MG63 (cell line): ENCODE measurements at regions not wholly inside any gene's neighbourhood (a gene's known extent, or its start where the extent isn't known, plus 50 kb on each side); places are given as distances from the start of the nearest gene placed in this dataset.
"Not testable (repeated sequence)": the region's sequence is repeated elsewhere in the genome, so short reads cannot be mapped to it uniquely, and the experiment has no call there.

ENCODE experiments used
- DNase-seq: peaks from one replicate; pipeline ENCODE4 v3.0.0-alpha.2; 2020
- H3K27me3 ChIP-seq: fragments of 250-450 bp; sonication (Bioruptor Pico); 2 replicates; pipeline ENCODE4 v1.5.1; 2020; ENCODE audit warnings: mild to moderate bottlenecking, moderate library complexity
- H3K36me3 ChIP-seq: fragments of 250-450 bp; sonication (Bioruptor Pico); 2 replicates; pipeline ENCODE4 v1.5.1; 2020; ENCODE audit warnings: mild to moderate bottlenecking, moderate library complexity
- H3K4me3 ChIP-seq: fragments of 250-450 bp; sonication (Bioruptor Pico); 2 replicates; pipeline ENCODE4 v1.5.1; 2020; ENCODE audit warnings: mild to moderate bottlenecking, moderate library complexity
- H3K9me3 ChIP-seq: fragments of 250-450 bp; sonication (Bioruptor Pico); 2 replicates; pipeline ENCODE4 v1.5.1; 2020; ENCODE audit warnings: mild to moderate bottlenecking, moderate library complexity

DNA sequence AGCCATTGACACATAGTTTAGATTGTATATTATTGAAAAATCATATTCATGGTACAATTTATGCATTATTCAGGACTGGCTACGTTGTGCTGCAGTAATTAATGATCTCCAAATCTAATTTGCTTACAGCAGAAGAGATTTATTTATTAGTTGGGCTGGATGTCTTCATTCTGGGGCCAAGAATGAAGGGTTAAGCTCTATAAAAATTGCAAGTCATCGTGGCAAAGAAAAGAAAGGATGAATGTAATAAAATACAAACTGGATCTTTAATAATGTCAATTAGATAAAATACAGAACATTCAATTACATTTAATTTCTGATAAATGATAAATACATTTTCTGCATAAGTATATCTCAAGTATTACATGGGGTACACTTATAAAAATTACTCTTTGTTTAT lies 151.8 kb upstream of the ANO5 start:
- no peak for DNase-seq
- Histone ChIP-seq H3K9me3 (no peaks in the 10 kb centered on the region), H3K4me3 (no peak overlapping the region), H3K36me3 (no peaks in the 10 kb centered on the region), H3K27me3 (no peaks in the 10 kb centered on the region)

DNA sequence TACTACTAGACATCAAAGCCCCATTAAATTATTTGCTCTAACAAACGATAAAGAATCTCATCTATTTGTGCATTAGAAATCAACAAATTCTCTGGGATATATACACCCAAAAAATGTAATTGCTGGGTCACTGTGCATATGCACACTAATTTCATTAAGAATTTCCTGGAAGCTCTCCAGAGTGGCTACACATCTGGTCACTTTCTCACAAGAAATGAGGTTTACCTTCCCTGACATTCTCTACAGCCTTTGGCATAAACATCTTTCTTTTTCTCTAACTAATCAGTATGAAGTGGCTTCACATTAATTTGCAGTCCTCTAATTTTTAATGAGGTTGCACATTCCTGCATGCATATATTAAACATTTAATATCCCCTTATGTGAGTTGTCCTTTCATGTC lies 150.8 kb upstream of the ANO5 start:
- H3K9me3 ChIP-seq, result no peaks in the 10 kb centered on the region
- no peaks in the 10 kb centered on the region for H3K36me3 ChIP-seq
- H3K4me3 ChIP-seq, result no peak overlapping the region
- no peaks in the 10 kb centered on the region for H3K27me3 ChIP-seq
- no peak for DNase-seq

DNA sequence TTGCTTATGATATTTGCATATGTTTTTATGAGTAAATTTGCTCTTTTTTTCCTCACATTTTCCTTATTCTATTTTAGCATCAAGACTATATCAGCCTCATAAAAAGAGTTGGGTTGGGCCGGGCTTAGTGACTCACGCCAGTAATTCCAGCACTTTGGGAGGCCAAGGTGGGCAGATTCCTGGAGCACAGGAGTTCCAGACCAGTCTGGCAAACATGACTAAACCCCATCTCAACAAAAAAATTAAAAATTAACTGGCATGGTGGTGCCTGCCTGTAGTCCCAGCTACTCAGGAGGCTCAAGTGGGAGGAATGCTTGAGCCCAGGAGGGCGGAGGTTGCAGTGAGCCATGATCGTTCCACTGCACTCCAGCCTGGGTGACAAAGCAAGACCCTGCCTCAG lies 148.8 kb upstream of the ANO5 start:
- Histone ChIP-seq H3K36me3 (no peaks in the 10 kb centered on the region), H3K9me3 (no peaks in the 10 kb centered on the region), H3K4me3 (no peak overlapping the region), H3K27me3 (no peaks in the 10 kb centered on the region)
- no peak for DNase-seq

DNA sequence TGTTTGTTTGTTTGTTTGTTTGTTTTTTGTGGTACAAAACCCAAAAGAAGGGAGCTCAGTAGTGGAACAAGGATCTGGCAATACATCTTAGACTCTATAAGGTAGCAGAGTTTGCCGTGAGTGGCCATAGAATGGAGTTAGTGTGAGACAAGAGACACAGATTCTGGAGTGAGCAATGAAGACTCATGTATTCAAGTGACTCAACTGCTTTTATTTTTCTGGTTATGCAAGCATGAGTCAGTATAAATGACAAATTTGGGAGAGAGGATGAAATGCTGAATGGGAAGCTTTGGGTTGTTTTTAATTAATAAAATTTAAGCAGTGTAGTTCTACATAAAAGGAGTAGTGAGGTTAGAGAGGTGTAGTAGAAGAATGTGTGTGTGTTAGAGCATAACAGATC lies 143.6 kb upstream of the ANO5 start:
- Histone ChIP-seq H3K4me3 (no peak overlapping the region), H3K9me3 (no peaks in the 10 kb centered on the region), H3K27me3 (no peaks in the 10 kb centered on the region), H3K36me3 (no peaks in the 10 kb centered on the region)
- no peak for DNase-seq

DNA sequence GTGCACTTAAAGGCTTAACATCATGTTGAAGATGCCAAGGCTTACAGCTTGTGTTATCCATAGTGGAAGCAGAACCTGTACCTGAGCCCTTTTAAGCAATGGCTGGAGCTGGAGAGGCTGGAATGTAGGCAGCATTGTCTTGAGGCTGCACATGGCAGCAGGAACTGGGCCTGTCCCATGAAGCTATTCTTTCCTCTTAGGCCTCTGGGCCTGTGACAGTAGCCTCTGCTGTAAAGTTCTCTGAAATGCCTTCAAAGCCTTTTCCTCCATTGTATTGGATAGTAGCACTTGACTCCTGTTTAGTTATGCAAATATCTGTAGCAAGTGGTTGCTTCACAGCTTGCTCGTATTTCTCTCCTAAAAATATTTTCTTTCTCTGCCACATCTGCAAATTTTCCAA lies 127.4 kb upstream of the ANO5 start:
- Histone ChIP-seq H3K9me3 (no peaks in the 10 kb centered on the region), H3K4me3 (no peak overlapping the region), H3K36me3 (no peaks in the 10 kb centered on the region), H3K27me3 (no peaks in the 10 kb centered on the region)
- DNase-seq, result no peak

DNA sequence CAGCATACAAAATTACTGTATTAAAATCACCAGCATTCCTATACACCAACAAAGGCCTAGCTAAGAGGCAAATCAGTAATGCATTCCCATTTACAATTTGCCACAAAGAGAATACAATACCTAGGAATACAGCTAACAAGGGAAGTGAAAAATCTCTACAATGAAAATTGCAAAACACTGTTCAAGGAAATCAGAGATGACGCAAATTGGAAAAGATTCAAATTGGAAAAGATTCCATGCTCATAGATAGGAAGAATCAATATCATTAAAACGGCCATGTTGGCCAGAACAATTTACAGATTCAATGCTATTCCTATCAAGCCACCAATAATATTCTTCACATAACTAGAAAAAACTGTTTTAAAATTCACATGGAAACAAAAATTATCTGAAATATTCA lies 123.0 kb upstream of the ANO5 start:
- no peaks in the 10 kb centered on the region for H3K9me3 ChIP-seq
- no peak for DNase-seq
- no peaks in the 10 kb centered on the region for H3K36me3 ChIP-seq
- no peak overlapping the region for H3K4me3 ChIP-seq
- H3K27me3 ChIP-seq, result no peaks in the 10 kb centered on the region

DNA sequence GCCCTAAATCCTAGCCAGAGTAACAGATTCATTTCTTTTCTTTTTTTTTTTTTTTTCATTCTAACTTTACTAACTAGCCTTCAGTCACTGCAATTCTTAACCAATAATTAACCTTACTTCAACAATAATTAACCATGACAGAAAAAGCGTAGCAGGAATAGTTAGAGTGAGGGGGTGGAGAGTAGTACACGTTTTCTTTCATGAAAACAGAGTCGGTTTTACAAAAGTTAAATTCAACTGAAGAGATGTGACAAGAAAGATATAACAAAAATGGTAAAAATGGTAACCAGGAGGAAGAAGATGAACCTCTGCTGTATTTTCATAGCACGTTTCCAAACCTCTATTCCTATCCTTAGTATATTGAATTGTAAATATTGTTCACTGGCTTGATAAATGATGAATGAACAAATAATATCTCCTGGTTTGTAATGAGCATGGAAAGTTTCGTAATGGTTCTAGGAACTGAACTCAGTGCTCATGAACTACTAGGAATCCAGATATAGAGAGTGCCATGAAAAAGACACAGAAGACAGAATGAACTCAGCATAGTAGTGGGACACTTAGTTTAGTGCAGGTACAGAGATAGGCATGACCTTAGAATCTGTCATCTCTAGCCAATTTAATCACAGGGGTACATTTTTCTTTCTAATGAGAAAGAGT lies 116.5 kb upstream of the ANO5 start:
- H3K9me3 ChIP-seq, result no peaks in the 10 kb centered on the region
- no peaks in the 10 kb centered on the region for H3K27me3 ChIP-seq
- H3K4me3 ChIP-seq, result no peak overlapping the region
- no peaks in the 10 kb centered on the region for H3K36me3 ChIP-seq
- no peak for DNase-seq

DNA sequence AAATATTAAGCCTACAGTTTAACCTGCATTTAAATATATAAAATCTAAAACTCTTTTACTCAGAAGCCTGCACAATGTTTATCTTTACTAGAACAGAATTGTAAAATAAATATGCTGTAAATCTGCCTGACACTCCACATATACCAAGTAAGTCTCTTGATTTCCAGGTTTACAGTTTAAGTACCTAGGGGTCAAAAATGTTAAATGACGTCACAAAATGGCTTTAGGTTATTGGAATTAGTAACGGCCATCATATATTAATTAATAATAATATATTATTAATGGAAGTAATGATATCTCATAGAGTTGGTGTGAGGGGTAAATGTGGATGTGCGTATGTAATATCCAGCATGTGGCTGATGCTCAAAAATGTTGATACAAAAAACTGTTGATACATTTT lies 114.8 kb upstream of the ANO5 start:
- Histone ChIP-seq H3K27me3 (no peaks in the 10 kb centered on the region), H3K4me3 (no peak overlapping the region), H3K9me3 (no peaks in the 10 kb centered on the region), H3K36me3 (no peaks in the 10 kb centered on the region)
- no peak for DNase-seq

DNA sequence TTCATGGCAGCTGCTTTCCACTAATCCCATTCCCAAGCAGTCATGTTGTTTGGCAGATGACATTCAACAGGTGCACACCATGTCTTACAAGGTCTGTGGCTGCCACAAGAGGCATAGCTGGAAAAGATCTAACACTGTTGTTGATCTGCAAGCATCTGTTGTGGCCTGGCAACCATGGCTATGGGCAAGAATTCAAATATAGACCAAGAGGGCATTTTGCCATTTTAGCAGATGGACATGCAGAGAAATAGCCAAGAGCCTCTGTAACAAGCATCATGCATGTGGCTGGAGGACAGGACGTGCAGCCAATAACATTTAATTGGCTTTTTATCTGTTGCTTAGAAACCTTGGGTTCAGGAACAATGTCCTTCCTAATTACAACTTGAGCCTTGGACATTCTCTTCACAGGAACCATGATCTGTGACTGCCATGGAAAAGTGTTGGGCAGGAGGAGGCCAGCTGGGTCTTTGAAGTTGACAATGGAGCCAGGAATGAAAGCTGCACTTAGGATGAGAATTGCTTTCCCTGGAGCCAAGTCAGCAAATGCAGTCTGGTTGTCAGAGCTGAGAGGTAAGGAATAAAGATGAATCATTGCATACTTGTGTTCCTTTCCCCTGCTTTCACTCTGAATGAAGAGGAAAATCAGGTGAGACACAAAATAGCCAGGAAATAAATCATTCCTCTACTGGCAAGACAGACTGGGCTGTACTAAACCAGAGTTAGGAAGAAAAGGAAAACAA lies 113.6 kb upstream of the ANO5 start:
- H3K4me3 ChIP-seq, result no peak overlapping the region
- no peaks in the 10 kb centered on the region for H3K9me3 ChIP-seq
- H3K27me3 ChIP-seq, result no peaks in the 10 kb centered on the region
- DNase-seq, result no peak
- H3K36me3 ChIP-seq, result no peaks in the 10 kb centered on the region

DNA sequence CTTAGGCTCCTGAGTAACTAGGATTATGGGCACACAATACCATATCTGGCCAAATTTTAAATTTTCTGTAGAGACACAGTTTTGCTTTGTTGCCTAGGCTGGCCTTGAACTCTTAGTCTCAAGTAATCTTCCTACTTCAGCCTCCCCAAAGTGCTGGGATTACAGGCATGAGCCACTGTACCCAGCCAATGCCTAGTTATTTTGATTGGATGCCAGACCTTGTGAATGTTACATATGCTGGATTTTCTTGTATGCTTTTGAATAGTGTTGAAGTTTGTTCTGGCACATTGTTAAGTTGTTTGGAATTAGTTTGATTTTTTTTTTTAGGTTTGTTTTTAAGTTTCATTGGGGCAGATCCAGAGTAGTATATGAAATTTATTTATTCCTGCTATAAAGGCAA lies 110.7 kb upstream of the ANO5 start:
- Histone ChIP-seq H3K9me3 (no peaks in the 10 kb centered on the region), H3K36me3 (no peaks in the 10 kb centered on the region), H3K4me3 (no peak overlapping the region), H3K27me3 (no peaks in the 10 kb centered on the region)
- DNase-seq, result no peak

DNA sequence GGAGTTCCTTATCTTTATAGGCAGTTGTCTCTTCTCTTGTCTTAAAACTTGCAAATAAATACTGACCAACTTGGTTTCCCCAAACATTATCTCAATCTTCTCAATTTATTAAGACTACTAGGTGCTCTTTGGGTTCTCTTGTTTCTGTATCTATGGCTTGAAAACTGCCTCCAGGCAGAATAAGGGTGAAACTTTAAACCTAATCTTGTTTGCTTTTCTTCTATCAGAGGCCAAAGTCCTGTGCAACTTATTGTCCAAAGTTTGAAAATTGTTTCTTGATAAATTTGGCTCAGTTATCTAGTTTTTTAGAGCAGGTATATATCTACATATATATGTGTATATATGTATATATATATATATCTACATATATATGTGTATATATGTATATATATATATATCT lies 110.1 kb upstream of the ANO5 start:
- Histone ChIP-seq H3K36me3 (no peaks in the 10 kb centered on the region), H3K27me3 (no peaks in the 10 kb centered on the region), H3K9me3 (no peaks in the 10 kb centered on the region), H3K4me3 (no peak overlapping the region)
- DNase-seq, result no peak

DNA sequence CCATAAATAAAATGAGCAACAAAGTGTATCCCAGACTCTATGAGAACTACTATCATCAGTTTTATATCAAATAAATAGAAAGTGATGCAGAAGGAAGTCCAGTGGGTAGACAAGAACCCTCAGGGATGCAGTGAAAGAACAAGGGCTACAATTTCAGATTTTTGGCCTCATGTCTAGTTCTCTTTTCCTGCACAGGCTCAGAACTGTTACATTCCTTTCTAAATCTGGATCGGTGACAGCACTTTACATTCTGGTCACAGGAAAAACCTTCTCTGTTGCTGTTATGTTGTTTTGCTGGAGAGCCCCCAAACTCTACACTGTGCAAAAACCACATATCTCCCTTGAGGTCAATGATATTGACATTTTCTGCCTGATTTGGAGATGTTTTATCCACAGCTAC lies 108.8 kb upstream of the ANO5 start:
- H3K9me3 ChIP-seq, result no peaks in the 10 kb centered on the region
- no peaks in the 10 kb centered on the region for H3K36me3 ChIP-seq
- no peak overlapping the region for H3K4me3 ChIP-seq
- DNase-seq, result no peak
- H3K27me3 ChIP-seq, result no peaks in the 10 kb centered on the region

DNA sequence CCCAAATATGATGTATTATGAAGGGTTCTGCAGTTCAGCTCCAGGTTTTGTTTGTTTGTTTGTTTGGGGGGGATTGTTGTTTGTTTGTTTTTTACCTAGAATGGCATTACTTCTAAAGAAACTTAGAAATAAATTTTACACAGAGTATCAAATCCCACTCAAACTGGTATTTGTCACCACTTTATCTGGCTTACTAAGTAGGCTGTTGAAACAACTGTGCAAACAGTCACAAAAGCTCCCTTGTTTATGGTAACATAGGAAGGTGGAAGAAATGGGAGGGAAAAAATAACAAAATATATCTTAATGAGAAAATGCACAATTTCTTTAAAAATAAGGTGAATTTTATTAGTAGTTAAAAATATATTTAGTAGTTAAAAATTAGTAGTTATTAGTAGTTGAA lies 108.3 kb upstream of the ANO5 start:
- Histone ChIP-seq H3K27me3 (no peaks in the 10 kb centered on the region), H3K36me3 (no peaks in the 10 kb centered on the region), H3K4me3 (no peak overlapping the region)

DNA sequence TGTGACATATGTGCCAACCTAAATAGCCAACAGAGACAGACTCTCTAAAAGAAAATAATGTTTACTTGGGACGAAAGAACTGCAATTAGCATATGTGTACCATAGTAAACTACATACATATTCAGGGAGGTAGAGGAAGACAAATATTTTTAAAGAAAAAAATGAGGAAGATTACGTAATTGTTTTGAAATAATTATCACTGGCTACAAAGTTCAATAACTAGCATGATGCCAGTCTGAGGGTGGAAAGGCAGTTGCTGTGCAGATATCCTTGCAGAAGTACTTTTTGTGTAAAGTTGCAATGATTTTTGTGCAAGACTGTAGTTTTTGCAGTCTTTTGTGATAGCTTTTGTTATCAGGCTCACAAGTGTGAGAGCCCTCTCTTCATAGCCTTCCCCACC lies 103.3 kb upstream of the ANO5 start:
- Histone ChIP-seq H3K27me3 (no peaks in the 10 kb centered on the region), H3K36me3 (no peaks in the 10 kb centered on the region), H3K4me3 (no peak overlapping the region), H3K9me3 (no peaks in the 10 kb centered on the region)
- DNase-seq, result no peak

More for the DNA sequence above, 108.3 kb upstream of the ANO5 start:
- no peaks in the 10 kb centered on the region for H3K9me3 ChIP-seq
- no peak for DNase-seq

DNA sequence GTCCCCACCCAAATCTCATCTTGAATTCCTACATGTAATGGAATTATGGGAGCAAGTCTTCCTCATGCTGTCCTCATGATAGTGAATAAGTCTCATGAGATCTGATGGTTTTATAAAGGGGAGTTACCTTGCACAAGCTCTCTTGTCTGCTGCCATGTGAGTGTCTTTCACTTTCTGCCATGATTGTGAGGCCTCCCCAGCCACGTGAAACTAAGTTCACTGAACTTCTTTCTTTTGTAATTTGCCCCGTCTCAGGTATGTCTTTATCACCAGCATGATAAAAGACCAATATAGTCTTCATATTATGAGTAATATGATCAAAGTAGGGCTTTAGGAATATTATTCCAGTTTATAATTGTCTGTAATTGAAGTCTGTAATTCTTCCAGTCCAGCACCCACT lies 86.3 kb upstream of the ANO5 start:
- Histone ChIP-seq H3K9me3 (no peaks in the 10 kb centered on the region), H3K27me3 (no peaks in the 10 kb centered on the region), H3K4me3 (no peak overlapping the region), H3K36me3 (no peaks in the 10 kb centered on the region)
- no peak for DNase-seq

DNA sequence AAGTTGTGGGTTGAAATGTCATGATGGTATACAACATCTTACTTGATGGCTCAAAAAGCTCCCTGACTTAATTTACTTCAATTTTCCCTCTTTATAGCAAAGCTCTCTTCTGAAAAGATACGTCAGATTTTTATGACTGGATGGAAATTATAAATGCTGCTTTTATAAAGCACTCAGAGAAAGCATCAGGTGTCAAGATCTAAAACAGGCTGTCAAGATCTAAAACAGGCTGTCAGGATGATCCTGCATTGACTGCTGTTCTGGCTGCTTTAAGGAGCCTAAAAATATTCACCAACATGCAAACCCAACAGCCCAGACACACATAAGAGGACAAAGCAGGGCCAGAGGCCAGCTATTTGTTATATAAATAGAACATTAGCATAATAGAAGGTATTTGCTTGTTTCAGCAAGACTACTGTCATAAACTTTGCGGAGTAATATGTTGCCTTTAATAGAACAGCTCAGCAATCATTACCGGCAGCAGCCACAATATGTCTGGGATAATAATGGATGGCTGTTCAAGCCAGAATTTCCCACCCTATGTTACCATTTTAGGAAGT lies 77.3 kb upstream of the ANO5 start:
- H3K36me3 ChIP-seq, result no peaks in the 10 kb centered on the region
- no peaks in the 10 kb centered on the region for H3K9me3 ChIP-seq
- DNase-seq, result no peak
- no peak overlapping the region for H3K4me3 ChIP-seq
- H3K27me3 ChIP-seq, result no peaks in the 10 kb centered on the region

DNA sequence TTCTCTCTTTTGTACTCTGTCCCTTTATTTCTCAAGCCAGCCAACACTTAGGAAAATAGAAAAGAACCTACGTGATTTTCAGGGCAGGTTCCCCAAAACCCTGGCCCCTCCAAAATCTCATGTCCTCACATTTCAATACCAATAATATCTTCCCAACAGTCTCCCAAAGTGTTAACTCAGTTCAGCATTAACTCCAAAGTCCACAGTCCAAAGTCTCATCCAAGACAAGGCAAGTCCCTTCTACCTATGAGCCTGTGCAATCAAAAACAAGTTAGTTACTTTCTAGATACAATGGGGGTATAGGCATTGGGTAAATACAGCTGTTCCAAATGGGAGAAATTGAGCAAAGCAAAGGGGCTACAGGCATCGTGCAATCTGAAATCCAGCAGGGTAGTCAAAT lies 64.9 kb upstream of the ANO5 start:
- not testable (repeated sequence) for H3K27me3 ChIP-seq, H3K9me3 ChIP-seq, DNase-seq, H3K36me3 ChIP-seq, H3K4me3 ChIP-seq

DNA sequence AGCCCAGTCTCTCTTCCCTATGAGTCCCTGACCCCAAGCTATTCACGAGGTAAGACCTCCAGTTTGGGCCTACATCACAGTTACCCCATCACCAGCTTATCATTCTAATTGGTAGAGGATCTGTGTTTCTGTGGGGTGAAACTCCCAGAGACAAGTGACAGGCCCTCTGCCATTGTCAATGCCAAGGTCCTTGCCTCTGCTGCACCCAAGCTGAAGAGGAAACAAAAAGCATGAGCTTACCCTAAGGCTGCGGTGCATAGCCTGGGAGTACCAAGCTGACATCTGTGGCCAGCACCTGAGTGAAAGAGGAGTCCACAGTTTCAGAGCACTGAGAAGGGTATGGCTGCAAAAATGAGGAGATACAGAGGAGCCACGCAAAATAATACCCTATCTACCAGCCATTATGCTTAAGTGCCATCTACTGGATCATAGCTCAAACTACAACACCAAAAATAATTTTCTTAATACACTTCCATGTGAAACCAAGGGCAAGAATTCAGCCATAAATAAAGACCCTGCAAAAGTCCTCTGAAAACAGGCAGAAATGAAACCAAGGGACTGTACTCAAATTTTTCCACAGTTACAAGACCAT lies 62.3 kb upstream of the ANO5 start:
- H3K36me3 ChIP-seq, result no peaks in the 10 kb centered on the region
- DNase-seq, result no peak
- no peak overlapping the region for H3K4me3 ChIP-seq
- H3K27me3 ChIP-seq, result no peaks in the 10 kb centered on the region
- H3K9me3 ChIP-seq, result no peaks in the 10 kb centered on the region
